GM18505 (cell line): ENCODE measurements at regions not wholly inside any gene's neighbourhood (a gene's known extent, or its start where the extent isn't known, plus 50 kb on each side); places are given as distances from the start of the nearest gene placed in this dataset.

Experiments used
- ATAC-seq: cut with Tn5 transposase; IDR thresholded peaks from one replicate; pipeline ENCODE4 v1.9.1; 2021; ENCODE audit not compliant: unreplicated experiment
- POLR2A ChIP-seq: IDR thresholded peaks from 4 replicates; pipeline ENCODE4 v1.6.1; 2011; ENCODE audit warnings: borderline replicate concordance; ENCODE audit not compliant: insufficient read depth, insufficient read length; ENCODE audit errors: extremely low read depth

DNA sequence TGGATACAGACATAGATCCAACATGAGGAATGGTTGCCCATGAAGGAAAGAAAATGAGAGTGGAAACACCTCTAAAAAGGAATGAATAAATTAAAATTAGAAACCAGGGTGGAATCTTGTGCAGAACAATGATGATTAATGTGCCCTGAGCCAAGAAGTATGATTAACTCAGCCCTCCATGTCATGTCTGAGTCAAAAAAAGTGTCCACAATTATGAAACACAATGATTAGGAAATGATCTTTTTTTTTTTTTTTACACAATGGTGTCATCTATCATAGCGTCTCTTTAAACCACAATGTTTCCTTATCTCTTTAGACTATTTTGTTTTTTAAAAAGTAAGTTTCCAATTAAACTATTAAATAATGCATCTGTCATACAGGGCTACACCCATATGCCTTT, 78.9 kb upstream of the RAB4A start:
- ATAC-seq = no peak

DNA sequence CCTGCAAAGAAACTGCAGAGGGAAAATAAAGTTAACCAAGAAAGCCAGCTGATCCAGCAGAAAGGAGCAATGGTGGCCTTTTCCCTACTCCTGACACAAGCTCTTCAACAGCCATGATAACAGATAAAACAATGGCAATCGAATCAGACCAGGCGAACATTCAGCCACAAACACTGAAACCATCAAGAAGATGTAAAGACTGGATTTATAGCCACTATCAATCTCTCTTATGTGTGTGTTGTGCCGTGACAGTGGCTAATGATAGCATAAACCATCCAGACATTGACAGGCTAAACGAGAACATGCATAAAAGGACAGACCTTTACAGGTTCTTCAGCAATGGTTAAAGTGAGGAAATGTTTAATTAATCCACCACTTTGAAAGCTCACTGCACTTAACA, 78.1 kb upstream of the RAB4A start:
- ATAC-seq = no peak
- TF ChIP-seq POLR2A = no peak

More for the DNA sequence above, 78.9 kb upstream of the RAB4A start:
- no peak for TF ChIP-seq POLR2A

DNA sequence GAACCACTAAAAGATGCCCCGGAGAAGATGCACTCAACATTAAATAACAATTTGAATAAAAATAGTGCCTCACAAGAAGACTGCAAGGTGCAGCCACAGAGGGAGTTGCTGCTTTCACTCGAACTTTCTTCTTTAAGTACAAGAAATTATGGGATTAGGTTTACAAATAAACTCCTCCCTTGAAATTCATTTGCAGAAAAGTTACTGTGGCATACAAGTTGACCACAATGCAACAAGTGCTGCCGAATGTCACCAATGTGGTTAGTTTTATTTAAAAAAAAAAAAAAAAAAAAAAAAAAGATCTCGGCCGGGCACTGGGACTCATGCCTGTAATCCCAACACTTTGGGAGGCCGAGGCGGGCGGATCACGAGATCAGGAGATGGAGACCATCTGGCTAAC, 76.8 kb upstream of the RAB4A start:
- ATAC-seq = no peak
- TF ChIP-seq POLR2A = no peak

DNA sequence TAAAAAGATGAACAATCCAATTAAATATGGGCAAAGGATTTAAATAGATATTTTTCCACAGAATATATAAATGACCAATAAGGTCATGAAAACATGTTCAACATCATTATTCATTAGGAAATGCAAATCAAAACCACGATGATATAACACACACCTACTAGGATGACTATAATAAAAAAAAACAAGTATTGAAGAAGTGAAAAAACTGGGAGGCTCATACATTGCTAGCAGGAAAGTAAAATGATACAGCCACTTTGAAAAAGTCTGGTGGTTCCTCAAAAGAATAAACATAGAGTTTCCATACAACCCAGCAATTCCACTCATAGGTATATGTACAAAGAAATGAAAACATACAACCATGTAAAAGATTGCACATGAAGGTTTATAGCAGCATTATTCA, 75.7 kb upstream of the RAB4A start:
- no peak for ATAC-seq

DNA sequence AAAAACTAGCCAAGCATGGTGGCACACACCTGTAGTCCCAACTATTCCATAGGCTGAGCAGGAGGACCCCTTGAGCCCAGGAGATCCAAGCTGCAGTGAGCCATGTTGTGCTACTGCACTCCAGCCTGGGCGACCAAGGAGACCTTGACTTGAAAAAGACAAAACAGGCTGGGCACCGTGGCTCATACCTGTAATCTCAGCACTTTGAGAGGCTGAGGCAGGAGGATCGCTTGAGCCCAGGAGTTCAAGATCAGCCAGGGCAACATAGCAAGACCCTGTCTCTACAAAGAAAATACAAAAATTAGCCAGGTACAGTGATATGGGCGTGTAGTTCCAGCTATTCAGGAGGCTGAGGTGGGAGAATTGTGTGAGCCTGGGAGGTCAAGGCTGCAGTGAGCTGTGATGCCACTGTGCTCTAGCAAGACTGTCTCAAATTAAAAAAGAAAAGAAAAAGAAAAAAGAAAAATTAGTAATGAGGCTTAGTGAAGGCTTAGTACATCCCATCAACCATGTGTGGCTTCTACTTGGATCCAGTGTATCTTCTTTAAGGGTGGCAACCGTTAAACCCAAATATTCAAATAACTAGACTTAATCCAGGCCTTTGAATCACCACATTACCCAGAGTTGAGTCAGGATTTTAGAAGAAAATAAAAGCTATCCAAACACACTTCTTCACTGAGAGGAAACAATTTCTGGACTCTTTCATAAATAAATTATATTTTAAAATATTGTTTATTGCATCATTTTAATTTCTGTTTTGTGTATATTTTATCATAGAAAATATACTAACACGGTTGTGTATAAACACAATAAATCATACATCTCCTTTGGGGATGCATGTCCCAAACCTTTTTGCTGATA, 74.3 kb upstream of the RAB4A start:
- TF ChIP-seq POLR2A = no peak

More for the DNA sequence above, 75.7 kb upstream of the RAB4A start:
- no peak for TF ChIP-seq POLR2A

DNA sequence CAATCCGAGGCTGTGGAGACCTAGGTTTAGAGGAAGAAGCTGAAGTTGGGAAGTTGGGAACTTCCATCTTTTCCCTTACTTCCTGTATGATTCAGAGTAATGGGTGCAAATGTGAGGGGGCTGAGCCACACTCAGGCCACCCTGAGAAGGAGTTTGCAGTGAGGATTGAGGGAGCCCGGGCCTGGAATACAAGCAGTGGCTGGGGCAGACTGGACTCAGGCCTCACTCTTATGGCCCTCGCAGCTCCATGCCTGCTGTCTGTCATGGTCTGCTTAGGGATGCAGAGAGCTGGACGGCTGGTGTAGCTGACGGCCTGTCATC, 73.7 kb upstream of the RAB4A start:
- no peak for TF ChIP-seq POLR2A
- no peak for ATAC-seq

More for the DNA sequence above, 74.3 kb upstream of the RAB4A start:
- no peak for ATAC-seq

DNA sequence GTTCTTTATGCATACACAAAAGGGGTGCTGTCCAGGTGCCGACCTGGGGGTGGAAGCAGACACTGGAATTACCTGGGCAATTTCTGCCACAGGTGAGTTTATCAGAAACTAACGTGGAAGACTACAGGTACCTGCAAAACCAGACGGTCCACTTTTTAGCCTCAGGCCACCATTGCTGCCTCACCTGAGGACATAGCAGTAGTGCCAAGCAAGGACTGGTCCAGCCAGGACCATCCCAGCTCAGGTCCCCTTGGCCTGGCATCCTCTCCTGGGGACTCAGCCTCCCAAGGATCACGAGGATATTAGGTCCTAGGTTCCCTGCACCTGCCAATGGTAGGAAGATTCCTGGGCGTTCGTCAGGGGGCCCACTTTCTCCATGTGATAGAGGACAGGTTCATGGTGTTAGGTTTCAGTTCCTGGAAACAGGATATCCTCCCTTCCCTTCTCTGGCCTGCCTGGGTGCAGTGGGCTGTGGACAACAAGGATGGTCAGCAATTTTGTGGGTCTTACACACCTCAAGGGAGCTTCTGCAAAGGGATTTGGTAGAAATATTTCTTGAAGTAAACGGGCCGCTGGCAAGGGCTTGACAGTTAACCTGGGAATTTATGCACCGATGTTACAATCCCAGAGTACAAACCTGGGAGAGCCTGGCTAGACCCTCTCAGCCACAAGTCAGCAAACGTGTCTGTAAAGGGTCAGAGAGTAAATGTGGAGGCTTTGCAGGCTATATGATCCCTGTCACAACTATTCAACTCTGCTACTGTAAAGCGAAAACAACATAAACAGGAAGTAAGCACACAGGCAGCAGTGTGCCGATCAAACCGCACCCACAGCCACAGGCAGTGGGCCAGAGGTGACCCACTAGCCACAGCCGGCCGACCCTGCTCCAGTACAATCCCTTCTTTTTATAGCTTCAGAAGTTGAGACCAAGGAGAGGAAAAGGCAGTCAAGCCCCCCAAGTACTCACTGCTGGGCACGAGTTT, 71.4 kb upstream of the RAB4A start:
- peak; percentile 47 for ATAC-seq
- peak; percentile 25 for TF ChIP-seq POLR2A

DNA sequence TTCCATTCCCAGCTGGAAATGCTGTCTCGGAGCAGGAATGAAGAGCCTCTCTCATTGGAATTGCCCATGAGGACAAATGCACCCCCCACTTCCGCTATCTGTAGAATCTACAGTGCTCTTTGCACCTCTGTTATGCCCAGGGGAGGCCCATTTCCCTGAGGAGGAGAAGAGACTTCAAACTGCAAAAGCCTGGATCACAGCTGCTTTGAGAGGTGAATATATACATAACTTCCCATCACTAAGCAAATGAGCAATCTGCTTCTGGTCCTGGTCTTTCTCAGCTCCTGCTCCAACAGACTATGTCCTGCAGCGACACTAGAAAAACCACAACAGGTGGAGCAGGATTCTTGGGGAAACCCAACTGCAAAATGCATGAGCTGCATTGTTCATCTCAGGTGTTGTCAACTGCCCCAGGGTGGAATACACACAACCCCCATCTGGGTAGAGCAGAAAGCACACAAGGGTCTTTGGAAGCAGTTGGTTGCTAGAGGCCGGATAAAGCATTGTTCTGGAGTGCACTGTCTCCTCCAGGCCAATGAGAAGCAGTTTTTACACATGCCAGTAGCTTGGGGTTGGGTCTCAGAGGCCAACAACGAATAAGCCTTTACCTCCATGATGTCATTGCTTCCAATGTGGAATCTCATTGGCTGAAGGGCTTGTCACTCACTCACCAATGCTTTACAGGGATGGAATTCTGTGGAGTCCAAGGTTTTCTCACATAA, 67.7 kb upstream of the RAB4A start:
- no peak for ATAC-seq
- no peak for TF ChIP-seq POLR2A

DNA sequence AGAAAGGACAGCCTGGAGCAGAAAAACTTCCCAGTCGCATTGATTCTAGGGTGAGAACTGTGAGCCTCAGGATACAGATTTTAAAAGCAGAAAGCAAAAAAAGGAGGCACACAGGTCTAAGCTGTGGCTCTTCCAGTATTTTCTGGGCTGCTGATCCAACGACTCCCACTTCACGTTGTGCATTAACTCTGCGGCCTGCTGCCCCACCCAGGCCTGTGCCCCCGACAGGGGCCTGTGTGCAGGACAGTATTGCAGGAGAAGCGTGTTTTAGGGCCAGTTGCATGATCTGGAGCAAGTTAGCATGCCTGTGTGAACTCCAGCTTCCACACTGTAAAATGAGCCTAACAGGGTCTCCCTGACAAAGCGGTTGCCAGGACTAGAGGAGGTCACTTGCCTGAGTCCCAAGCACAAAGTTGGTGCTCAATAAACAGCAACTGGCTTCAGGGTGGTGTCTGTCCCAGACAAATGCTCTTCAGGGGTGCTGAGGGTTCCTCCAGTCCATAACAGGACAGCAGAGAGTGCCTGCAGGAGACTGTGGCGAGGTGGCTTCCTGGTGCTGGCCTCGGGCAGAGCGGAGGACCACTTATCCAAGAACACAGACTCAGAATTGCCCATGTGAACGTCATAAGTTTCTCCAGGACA, 66.8 kb upstream of the RAB4A start:
- no peak for TF ChIP-seq POLR2A
- ATAC-seq = no peak

DNA sequence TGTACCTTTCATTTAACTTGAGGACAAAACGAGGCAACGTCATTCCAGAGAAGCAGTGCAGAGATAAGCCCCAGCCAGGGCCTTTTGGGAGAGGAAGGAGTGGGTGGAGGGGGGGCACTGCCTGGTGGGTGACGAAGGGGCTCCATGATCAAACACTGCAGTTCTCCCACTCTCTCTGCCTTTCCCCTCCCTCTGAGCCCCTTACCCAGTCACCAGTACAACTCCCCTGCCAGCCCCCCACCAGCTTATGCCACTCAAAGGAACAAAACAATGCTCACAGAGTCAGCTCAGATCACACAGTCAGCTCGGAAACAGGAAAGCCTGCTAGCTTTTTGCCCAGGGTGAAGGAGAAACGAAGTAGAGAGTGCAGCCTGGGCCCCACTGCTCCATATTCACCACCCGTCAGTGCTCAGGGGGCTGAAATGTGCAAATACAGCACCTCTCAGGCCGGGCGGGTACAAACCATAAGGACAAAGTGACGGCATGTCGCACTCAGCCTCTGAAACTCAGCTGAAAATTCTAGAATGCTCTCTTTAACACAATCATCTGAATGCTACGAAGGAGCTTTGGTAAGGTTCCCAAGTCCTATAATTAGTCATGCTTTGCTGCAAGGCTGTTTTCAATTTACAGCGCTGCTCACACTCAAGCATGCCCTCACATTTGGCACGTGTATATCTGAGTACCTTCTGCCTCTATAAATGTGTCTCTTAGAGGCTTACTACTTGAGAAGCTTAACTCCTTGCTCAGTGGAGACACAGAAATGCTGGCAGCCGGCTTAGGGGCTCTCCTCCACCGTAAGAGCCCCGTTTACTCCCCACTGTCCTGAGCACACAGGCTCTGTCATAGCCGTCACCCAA, 65.8 kb upstream of the RAB4A start:
- no peak for TF ChIP-seq POLR2A
- ATAC-seq = no peak

DNA sequence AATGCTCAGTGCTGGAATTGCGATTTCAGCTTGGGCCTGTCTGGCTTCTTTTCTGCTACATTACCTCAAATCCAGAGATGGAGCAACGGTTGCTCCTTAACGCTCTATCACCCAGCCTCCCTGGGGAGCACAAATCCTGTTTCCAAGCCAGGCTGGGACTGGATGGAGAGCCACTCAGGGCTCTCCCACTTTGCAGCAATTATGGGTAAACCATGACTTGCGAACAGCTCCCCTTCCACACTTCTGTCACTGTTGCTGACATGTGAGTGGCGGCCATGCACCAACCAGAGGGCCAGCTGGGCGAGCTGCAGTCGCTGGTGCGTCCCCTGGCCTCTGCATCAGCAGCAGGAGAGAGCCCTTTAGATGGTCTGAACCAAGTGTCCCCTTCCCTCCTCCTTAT, 65.1 kb upstream of the RAB4A start:
- no peak for ATAC-seq
- no peak for TF ChIP-seq POLR2A

DNA sequence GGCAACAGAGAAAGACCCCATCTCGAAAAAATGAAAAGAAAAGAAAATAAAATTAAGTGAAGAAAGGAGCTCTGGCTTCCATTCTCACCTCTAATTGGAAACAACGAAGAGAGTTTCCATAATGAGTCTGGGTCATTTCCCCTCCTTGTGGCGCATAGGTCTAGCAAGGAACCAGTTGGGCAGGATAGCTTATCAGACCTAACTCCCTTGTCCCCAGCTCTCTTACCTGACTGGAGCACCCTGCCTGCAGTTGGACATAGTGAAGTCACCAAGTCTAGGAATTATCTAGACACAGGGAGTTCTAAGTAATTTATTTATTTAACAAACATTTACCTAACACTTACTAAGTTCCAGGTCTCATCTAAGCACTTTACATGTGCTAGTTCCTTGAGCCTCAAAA, 63.0 kb upstream of the RAB4A start:
- TF ChIP-seq POLR2A = no peak
- no peak for ATAC-seq
